Sigmoid colon (tissue), 6 donors: ENCODE measurements at regions not wholly inside any gene's neighbourhood (a gene's known extent, or its start where the extent isn't known, plus 50 kb on each side); places are given as distances from the start of the nearest gene placed in this dataset.
"Not testable (repeated sequence)": the region's sequence is repeated elsewhere in the genome, so short reads cannot be mapped to it uniquely, and the experiment has no call there.

Experiments used
- DNase-seq: peaks from one replicate; pipeline ENCODE4 v3.0.0-alpha.2; 2019
- H3K27ac ChIP-seq, 4 donors: fragments of 200-600 bp; sonication (generic); one replicate each; pipeline ENCODE4 v1.5.1; 2016 to 2019; ENCODE audit warnings: mild to moderate bottlenecking in 1 of 4
- H3K27me3 ChIP-seq, 3 donors: fragments of 200-600 bp; sonication (generic); one replicate each; pipeline ENCODE4 v1.5.1; 2019; ENCODE audit warnings: mild to moderate bottlenecking in 1 of 3
- H3K36me3 ChIP-seq, 4 donors: fragments of 200-600 bp; sonication (generic); one replicate each; pipeline ENCODE4 v1.5.1; 2016 to 2019
- H3K4me1 ChIP-seq, 4 donors: fragments of 200-600 bp; sonication (generic); one replicate each; pipeline ENCODE4 v1.5.1; 2017 to 2019
- H3K4me3 ChIP-seq, 4 donors: fragments of 200-600 bp; sonication (generic); one replicate each; pipeline ENCODE4 v1.5.1; 2017 to 2019; ENCODE audit warnings: mild to moderate bottlenecking in 2 of 4, moderate library complexity in 1 of 4
- H3K9me3 ChIP-seq, 4 donors: fragments of 200-600 bp in 3 of 4; sonication (generic) in 3 of 4; one replicate each; pipeline versions ENCODE4 v1.5.1 to v1.6.1; 2013 to 2019
- EP300 ChIP-seq, 4 donors: sonication (generic); formaldehyde crosslinking; IDR thresholded peaks; one replicate each; pipeline ENCODE4 v1.6.1; 2017; ENCODE audit warnings: antibody characterized with exemption in 4 of 4
- POLR2A ChIP-seq, 2 donors: fragments of 450-650 bp; IDR thresholded peaks; one replicate each; pipeline ENCODE4 v1.6.1; 2016; ENCODE audit warnings: antibody characterized with exemption in 2 of 2, mild to moderate bottlenecking in 2 of 2, moderate library complexity in 2 of 2
- POLR2AphosphoS5 ChIP-seq, 4 donors: sonication (generic); formaldehyde crosslinking; IDR thresholded peaks; one replicate each; pipeline ENCODE4 v1.6.1; 2017; ENCODE audit warnings: antibody characterized with exemption in 4 of 4
- WGBS, 2 donors: extraction: QIAGEN DNeasy Blood & Tissue Kit; methylation state at CpG; one replicate each; pipeline ENCODE4 v1.1.7; 2013; 5-methylcytosine and 5-hydroxymethylcytosine counted together
- intact Hi-C: fragments of 100-400 bp; cut with DNase I; formaldehyde crosslinking; loops from one replicate; pipeline ENCODE4 v1.15.1; 2023
- TF ChIP-seq, protein P1 (sequence below), 4 experiments: fragments of 450-650 bp in 3 of 4; fragments of 200-600 bp in 1 of 4; IDR thresholded peaks; one replicate each; pipeline ENCODE4 v1.5.1; 2016 to 2019; ENCODE audit warnings: antibody characterized with exemption in 4 of 4, mild to moderate bottlenecking in 3 of 4, moderate library complexity in 2 of 4
- donor health status: healthy with polysubstance abuse.
- donor health status: healthy.

DNA sequence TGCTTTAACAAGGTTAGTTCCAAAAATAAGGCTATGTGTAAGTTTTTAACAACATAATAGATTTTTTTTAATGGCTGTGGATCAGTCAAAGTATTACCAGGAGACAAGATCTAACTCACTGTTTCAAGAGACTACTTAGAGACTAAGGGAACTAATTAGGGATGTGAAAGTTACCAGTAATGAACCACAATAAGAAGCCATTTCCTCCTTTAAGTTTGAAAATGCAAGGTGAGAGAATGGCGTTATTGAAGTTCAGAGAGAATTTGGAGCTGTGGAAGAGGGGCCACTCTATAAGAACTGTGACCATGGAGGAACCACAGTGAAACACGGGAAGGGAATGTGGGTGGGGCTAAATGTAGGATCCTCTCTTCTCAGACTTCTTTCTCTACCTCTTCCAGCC is 624.2 kb downstream of the GLUD2 start:
- WGBS, 2 donors: 48 to 67% methylated on average over 2 of the region's 2 CpGs

DNA sequence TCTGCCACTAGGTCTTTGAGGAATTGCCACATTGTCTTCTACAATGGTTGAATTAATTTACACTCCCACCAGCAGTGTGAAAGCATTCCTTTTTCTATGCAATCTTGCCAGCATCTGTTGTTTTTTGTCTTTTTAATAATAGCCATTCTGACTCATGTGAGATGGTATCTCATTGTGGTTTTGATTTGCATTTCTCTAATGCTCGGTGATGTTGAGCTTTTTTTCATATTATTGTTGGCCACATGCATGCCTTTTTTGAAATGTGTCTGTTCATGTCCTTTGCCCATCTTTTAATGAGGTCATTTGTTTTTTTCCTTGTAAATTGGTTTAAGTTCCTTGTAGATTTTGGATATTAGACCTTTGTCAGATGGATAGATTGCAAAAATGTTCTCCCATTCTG is 661.8 kb downstream of the GLUD2 start:
- H3K27ac ChIP-seq, H3K4me1 ChIP-seq, DNase-seq, H3K9me3 ChIP-seq, intact Hi-C loops, H3K4me3 ChIP-seq, H3K36me3 ChIP-seq, H3K27me3 ChIP-seq: not testable (repeated sequence)
- WGBS, 2 donors: 77 to 78% methylated on average over 1 of the region's 1 CpG

More for the DNA sequence above, 624.2 kb downstream of the GLUD2 start:
- no peak overlapping the region for H3K27ac ChIP-seq
- H3K9me3 ChIP-seq: peaks cover 0 to 4% (median 0%) of the 10 kb centered on the region in 4 donors
- H3K27me3 ChIP-seq: no peaks in the 10 kb centered on the region
- no peaks in the 10 kb centered on the region for H3K36me3 ChIP-seq
- H3K4me3 ChIP-seq: no peak overlapping the region
- TF ChIP-seq POLR2A (IDR thresholded peaks at IDR 0.05): no peak
- TF ChIP-seq EP300 (IDR thresholded peaks at IDR 0.05): no peak
- TF ChIP-seq, protein P1, sequence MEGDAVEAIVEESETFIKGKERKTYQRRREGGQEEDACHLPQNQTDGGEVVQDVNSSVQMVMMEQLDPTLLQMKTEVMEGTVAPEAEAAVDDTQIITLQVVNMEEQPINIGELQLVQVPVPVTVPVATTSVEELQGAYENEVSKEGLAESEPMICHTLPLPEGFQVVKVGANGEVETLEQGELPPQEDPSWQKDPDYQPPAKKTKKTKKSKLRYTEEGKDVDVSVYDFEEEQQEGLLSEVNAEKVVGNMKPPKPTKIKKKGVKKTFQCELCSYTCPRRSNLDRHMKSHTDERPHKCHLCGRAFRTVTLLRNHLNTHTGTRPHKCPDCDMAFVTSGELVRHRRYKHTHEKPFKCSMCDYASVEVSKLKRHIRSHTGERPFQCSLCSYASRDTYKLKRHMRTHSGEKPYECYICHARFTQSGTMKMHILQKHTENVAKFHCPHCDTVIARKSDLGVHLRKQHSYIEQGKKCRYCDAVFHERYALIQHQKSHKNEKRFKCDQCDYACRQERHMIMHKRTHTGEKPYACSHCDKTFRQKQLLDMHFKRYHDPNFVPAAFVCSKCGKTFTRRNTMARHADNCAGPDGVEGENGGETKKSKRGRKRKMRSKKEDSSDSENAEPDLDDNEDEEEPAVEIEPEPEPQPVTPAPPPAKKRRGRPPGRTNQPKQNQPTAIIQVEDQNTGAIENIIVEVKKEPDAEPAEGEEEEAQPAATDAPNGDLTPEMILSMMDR (IDR thresholded peaks at IDR 0.05): no peak
- no peak for DNase-seq
- H3K4me1 ChIP-seq: no peaks in the 10 kb centered on the region
- intact Hi-C loops: no loop called here

DNA sequence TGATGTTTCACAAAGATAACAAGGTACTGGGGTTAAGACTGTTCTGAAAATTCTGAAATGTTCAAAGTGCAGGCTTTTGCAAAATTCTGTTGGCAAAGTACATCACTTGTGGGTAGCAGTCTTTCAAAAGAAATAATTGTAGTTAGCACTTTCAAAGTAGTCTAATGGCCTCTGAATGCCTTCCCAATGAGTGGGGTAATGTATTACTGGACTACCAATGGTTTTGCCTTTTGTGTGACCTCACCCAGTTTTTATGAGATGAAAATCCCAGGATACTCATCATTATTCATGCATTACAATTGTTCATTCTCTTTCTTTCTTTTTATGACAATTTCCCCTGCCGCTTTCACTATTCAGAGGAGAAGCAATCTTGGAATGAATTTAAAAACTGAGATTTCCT is 686.1 kb downstream of the GLUD2 start:
- H3K36me3 ChIP-seq: no peaks in the 10 kb centered on the region
- no peak overlapping the region for H3K4me3 ChIP-seq
- no peaks in the 10 kb centered on the region for H3K9me3 ChIP-seq
- no peaks in the 10 kb centered on the region for H3K27me3 ChIP-seq
- no peaks in the 10 kb centered on the region for H3K4me1 ChIP-seq
- no peak for DNase-seq
- intact Hi-C loops: no loop called here
- TF ChIP-seq EP300 (IDR thresholded peaks at IDR 0.05): no peak
- TF ChIP-seq POLR2AphosphoS5 (IDR thresholded peaks at IDR 0.05): no peak
- TF ChIP-seq POLR2A (IDR thresholded peaks at IDR 0.05): no peak
- TF ChIP-seq, protein P1 (IDR thresholded peaks at IDR 0.05): no peak
- 96 to 97% methylated on average over 1 of the region's 1 CpG for WGBS, 2 donors
- H3K27ac ChIP-seq: no peak overlapping the region

DNA sequence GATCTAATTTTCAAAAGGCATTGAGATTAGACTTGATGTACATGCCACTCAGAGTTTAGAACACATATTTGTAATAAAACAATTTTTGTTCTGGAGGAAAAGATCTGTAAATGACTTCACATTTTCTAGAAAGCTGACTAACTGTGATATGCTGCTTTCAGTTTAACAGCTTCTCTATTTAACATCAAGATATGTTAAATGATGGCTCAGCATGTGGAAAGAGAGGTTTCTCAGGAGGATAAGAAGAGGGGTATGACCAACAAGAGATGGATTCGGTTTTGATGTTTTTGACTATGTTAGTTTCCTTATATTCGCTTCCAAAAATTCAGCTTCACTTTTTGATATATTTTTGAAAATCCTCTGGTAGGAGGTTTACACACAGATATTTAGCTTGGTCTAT is 698.7 kb downstream of the GLUD2 start:
- Histone ChIP-seq H3K4me3 (no peak overlapping the region), H3K27me3 (no peaks in the 10 kb centered on the region), H3K9me3 (no peaks in the 10 kb centered on the region), H3K27ac (no peak overlapping the region), H3K4me1 (no peaks in the 10 kb centered on the region), H3K36me3 (no peaks in the 10 kb centered on the region)
- no peak for DNase-seq
- WGBS, 2 donors: 86 to 89% methylated on average over 2 of the region's 2 CpGs
- intact Hi-C loops: no loop called here
- TF ChIP-seq POLR2AphosphoS5 (IDR thresholded peaks at IDR 0.05): no peak
- no peak for TF ChIP-seq EP300 (IDR thresholded peaks at IDR 0.05)

DNA sequence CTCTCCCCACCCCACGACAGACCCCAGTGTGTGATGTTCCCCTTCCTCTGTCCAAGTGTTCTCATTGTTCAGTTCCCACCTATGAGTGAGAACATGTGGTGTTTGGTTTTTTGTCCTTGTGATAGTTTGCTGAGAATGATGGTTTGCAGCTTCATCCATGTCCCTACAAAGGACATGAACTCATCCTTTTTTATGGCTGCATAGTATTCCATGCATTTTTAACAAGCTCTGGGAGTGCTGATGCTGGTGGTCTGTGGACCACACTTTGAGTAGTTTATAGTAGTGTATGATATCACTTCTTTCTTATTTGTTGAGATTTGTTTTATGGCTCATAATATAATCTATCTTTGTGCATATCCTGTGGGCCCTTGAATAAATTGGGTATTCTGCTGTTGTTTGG is 706.2 kb downstream of the GLUD2 start:
- intact Hi-C loops, H3K36me3 ChIP-seq, H3K27ac ChIP-seq, DNase-seq, H3K27me3 ChIP-seq, H3K4me1 ChIP-seq, H3K4me3 ChIP-seq, H3K9me3 ChIP-seq: not testable (repeated sequence)
- 72 to 79% methylated on average over 1 of the region's 1 CpG for WGBS, 2 donors

DNA sequence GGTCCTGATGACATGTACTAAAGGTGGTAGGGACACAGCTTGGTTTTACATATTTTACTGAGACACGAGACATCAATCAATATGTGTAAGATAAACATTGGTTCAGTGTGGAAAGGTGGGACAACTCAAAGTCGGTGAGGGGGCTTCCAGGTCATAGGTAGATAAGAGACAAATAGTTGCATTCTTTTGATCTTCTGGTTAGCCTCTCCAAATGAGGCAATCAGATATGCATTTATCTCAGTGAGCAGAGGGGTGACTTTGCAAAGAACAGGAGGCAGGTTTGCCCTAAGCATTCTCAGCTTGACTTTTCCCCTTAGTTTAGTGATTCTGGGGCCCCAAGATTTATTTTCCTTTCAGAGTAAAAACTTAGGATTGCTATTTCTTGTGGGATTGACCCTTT is 706.9 kb downstream of the GLUD2 start:
- Histone ChIP-seq H3K27ac (no peak overlapping the region), H3K4me3 (no peak overlapping the region), H3K4me1 (no peaks in the 10 kb centered on the region), H3K36me3 (no peaks in the 10 kb centered on the region), H3K9me3 (no peaks in the 10 kb centered on the region), H3K27me3 (no peaks in the 10 kb centered on the region)
- TF ChIP-seq EP300 (IDR thresholded peaks at IDR 0.05): no peak
- TF ChIP-seq POLR2AphosphoS5 (IDR thresholded peaks at IDR 0.05): no peak
- no peak for TF ChIP-seq POLR2A (IDR thresholded peaks at IDR 0.05)
- TF ChIP-seq, protein P1 (IDR thresholded peaks at IDR 0.05): no peak
- 53 to 71% methylated on average over 2 of the region's 2 CpGs for WGBS, 2 donors
- DNase-seq: no peak
- intact Hi-C loops: no loop called here
